Activated CD4-positive, alpha-beta T cell treated with anti-CD3 and anti-CD28 coated beads for 1 hour (primary cell): ENCODE measurements at regions not wholly inside any gene's neighbourhood (a gene's known extent, or its start where the extent isn't known, plus 50 kb on each side); places are given as distances from the start of the nearest gene placed in this dataset.

Experiments used
- DNase-seq: peaks from one replicate; pipeline ENCODE4 v3.0.0-alpha.2; 2020

- no peak for DNase-seq
Measured at GRCh38 chr10:2850202-2850601, 217.1 kb upstream of the PFKP start.

GRCh38 chr10:2844925-2845324 is 222.4 kb upstream of the PFKP start:
- no peak for DNase-seq

GRCh38 chr10:2839081-2839725 is 228.1 kb upstream of the PFKP start:
- DNase-seq: no peak

GRCh38 chr10:2837674-2838073 is 229.7 kb upstream of the PFKP start:
- no peak for DNase-seq

- no peak for DNase-seq
Measured at GRCh38 chr10:2836921-2837662, 230.3 kb upstream of the PFKP start.

- DNase-seq: no peak
Measured at GRCh38 chr10:2834214-2834613, 233.1 kb upstream of the PFKP start.

GRCh38 chr10:2831509-2831908 is 235.8 kb upstream of the PFKP start:
- DNase-seq: no peak

- DNase-seq: no peak
Measured at GRCh38 chr10:2828741-2829140, 238.6 kb upstream of the PFKP start.

- no peak for DNase-seq
Measured at GRCh38 chr10:2826675-2827074, 240.7 kb upstream of the PFKP start.

GRCh38 chr10:2825841-2826240 is 241.5 kb upstream of the PFKP start:
- DNase-seq: no peak

- no peak for DNase-seq
Measured at GRCh38 chr10:2817940-2818636, 249.3 kb upstream of the PFKP start.

GRCh38 chr10:2813693-2814092 is 253.7 kb upstream of the PFKP start:
- no peak for DNase-seq

- DNase-seq: no peak
Measured at GRCh38 chr10:2813286-2813685, 254.1 kb upstream of the PFKP start.

- no peak for DNase-seq
Measured at GRCh38 chr10:2812631-2813030, 254.7 kb upstream of the PFKP start.

GRCh38 chr10:2800178-2800577 is 267.2 kb upstream of the PFKP start:
- DNase-seq: no peak

- no peak for DNase-seq
Measured at GRCh38 chr10:2798336-2799022, 268.9 kb upstream of the PFKP start.

- DNase-seq: no peak
Measured at GRCh38 chr10:2791774-2792443, 275.4 kb upstream of the PFKP start.

GRCh38 chr10:2790396-2791188 is 276.8 kb upstream of the PFKP start:
- DNase-seq: no peak

- DNase-seq: no peak
Measured at GRCh38 chr10:2786251-2786650, 281.1 kb upstream of the PFKP start.

GRCh38 chr10:2784766-2785165 is 282.6 kb upstream of the PFKP start:
- no peak for DNase-seq

GRCh38 chr10:2782950-2783349 is 284.4 kb upstream of the PFKP start:
- DNase-seq: no peak

- DNase-seq: no peak
Measured at GRCh38 chr10:2782265-2782664, 285.1 kb upstream of the PFKP start.
